CD4-positive, CD25-positive, alpha-beta regulatory T cell (primary cell): ENCODE measurements at regions not wholly inside any gene's neighbourhood (a gene's known extent, or its start where the extent isn't known, plus 50 kb on each side); places are given as distances from the start of the nearest gene placed in this dataset.

Experiments used
- ATAC-seq, 2 donors: fragments of 150-1000 bp; cut with Tn5 transposase; one replicate each; pipeline ENCODE4 v1.10.0; 2021; ENCODE audit warnings: low read depth in 2 of 2, moderate number of reproducible peaks in 2 of 2, moderate library complexity in 1 of 2
- DNase-seq, 3 donors: peaks; one replicate each; pipeline versions ENCODE4 v3.0.0 to v3.0.0-alpha.2; 2012 to 2022; ENCODE audit warnings: mixed read lengths in 1 of 3
- H3K27ac ChIP-seq: one replicate; pipeline ENCODE4 v1.7.0; 2013; ENCODE audit warnings: mild to moderate bottlenecking, low read length; ENCODE audit not compliant: insufficient read depth, poor library complexity, severe bottlenecking
- H3K27me3 ChIP-seq: one replicate; pipeline ENCODE4 v1.7.0; 2013; ENCODE audit warnings: low read length; ENCODE audit not compliant: control insufficient read depth, insufficient read depth
- H3K36me3 ChIP-seq: one replicate; pipeline ENCODE4 v1.7.0; 2013; ENCODE audit warnings: mild to moderate bottlenecking, low read length, moderate library complexity; ENCODE audit not compliant: control insufficient read depth, insufficient read depth
- H3K4me1 ChIP-seq: 2 replicates; pipeline ENCODE4 v1.7.0; 2013; ENCODE audit warnings: mild to moderate bottlenecking, low read length; ENCODE audit not compliant: insufficient read depth, control insufficient read depth, poor library complexity, severe bottlenecking
- H3K4me3 ChIP-seq: one replicate; pipeline ENCODE4 v1.7.0; 2013; ENCODE audit warnings: low read depth, mild to moderate bottlenecking, low read length, moderate library complexity
- H3K9me3 ChIP-seq, 2 experiments: 1 replicate in 1 of 2; 2 replicates in 1 of 2; pipeline ENCODE4 v1.7.0; 2013; ENCODE audit warnings: low read length in 2 of 2, mild to moderate bottlenecking in 1 of 2, moderate library complexity in 1 of 2; ENCODE audit not compliant: control insufficient read depth in 2 of 2
- H3K27ac Mint-ChIP-seq, 3 donors: one replicate each; pipeline ENCODE4 v1.8.0; 2020 to 2022; ENCODE audit warnings: mild to moderate bottlenecking in 3 of 3, mixed read lengths in 3 of 3, moderate library complexity in 2 of 3
- H3K27me3 Mint-ChIP-seq: one replicate; pipeline ENCODE4 v1.8.0; 2022; ENCODE audit warnings: mild to moderate bottlenecking, mixed read lengths
- H3K36me3 Mint-ChIP-seq: one replicate; pipeline ENCODE4 v1.8.0; 2020; ENCODE audit warnings: mixed read lengths
- H3K4me1 Mint-ChIP-seq, 4 donors: one replicate each; pipeline ENCODE4 v1.8.0; 2020 to 2022; ENCODE audit warnings: mixed read lengths in 4 of 4, mild to moderate bottlenecking in 1 of 4
- H3K4me3 Mint-ChIP-seq, 4 donors: one replicate each; pipeline ENCODE4 v1.8.0; 2020 to 2022; ENCODE audit warnings: mild to moderate bottlenecking in 4 of 4, mixed read lengths in 4 of 4, moderate library complexity in 3 of 4
- H3K9me3 Mint-ChIP-seq, 7 donors: one replicate each; pipeline ENCODE4 v1.8.0; 2020 to 2022; ENCODE audit warnings: mixed read lengths in 7 of 7, mild to moderate bottlenecking in 3 of 7, moderate library complexity in 2 of 7

DNA sequence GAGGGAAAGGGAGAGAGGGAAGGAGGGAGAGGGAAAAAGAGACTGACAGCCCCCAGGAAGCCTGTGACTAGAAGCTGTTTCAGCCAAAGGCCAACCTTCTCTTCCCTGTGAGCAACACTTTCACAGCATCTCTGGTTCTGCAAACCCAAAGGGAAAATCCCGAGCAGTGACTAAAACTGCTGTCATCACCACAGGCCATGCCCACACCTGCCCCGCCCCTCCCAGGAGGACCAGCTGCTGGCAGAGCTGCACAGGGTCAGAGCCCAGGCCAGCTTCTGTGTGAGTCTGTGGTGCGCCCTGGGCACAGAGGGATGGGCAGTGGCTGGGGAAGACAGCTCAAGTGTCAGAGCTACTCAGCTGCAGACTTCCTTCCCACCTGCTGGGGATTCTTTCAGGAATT is 64.9 kb upstream of the OTOS start:
- Mint-ChIP-seq H3K9me3 (peaks cover 0 to 4% (median 0%) of the 10 kb centered on the region in 7 donors), H3K4me3 (no peak overlapping the region)
- ATAC-seq = peak in 1 of 2 donors; percentile 12

GRCh38 chr2:240205772-240206171 is 65.3 kb upstream of the OTOS start:
- Histone ChIP-seq H3K27me3 (no peaks in the 10 kb centered on the region), H3K4me1 (no peaks in the 10 kb centered on the region), H3K4me3 (no peak overlapping the region), H3K9me3 (no peaks in the 10 kb centered on the region), H3K36me3 (no peaks in the 10 kb centered on the region), H3K27ac (no peak overlapping the region)
- DNase-seq (no peak), ATAC-seq (no peak)
- peaks cover 19% of the 10 kb centered on the region for H3K27me3 Mint-ChIP-seq
- H3K36me3 Mint-ChIP-seq = no peaks in the 10 kb centered on the region
- H3K4me1 Mint-ChIP-seq = no peaks in the 10 kb centered on the region
- peaks cover 0 to 4% (median 0%) of the 10 kb centered on the region in 7 donors for H3K9me3 Mint-ChIP-seq
- H3K27ac Mint-ChIP-seq = no peak overlapping the region
- no peak overlapping the region for H3K4me3 Mint-ChIP-seq

More for the DNA sequence above, 64.9 kb upstream of the OTOS start:
- Histone ChIP-seq H3K36me3 (no peaks in the 10 kb centered on the region), H3K27me3 (no peaks in the 10 kb centered on the region), H3K4me3 (no peak overlapping the region), H3K4me1 (no peaks in the 10 kb centered on the region), H3K27ac (no peak overlapping the region), H3K9me3 (no peaks in the 10 kb centered on the region)
- H3K27ac Mint-ChIP-seq = no peak overlapping the region
- DNase-seq = no peak
- H3K36me3 Mint-ChIP-seq = no peaks in the 10 kb centered on the region
- no peaks in the 10 kb centered on the region for H3K4me1 Mint-ChIP-seq
- peaks cover 15% of the 10 kb centered on the region for H3K27me3 Mint-ChIP-seq

DNA sequence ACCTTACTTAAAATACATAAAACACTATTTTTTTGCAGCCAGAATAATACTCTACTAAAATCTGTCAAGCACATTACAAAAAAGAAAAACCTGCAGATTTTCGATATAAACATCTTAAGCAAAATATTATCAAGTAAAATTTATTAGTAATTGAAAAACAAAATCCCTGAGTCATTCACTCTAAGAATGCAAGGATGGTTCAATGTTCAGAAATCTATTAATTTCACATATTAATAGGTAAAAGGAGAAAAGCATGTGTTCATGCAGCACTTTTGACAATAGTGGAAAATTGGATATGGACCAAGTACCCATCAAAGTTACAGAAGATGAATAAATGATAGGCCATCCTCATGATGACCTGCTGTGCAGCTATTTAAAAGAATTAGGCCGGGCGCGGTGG is 66.2 kb upstream of the OTOS start:
- DNase-seq = no peak
- Mint-ChIP-seq H3K9me3 (peaks cover 0 to 4% (median 0%) of the 10 kb centered on the region in 7 donors), H3K4me1 (no peaks in the 10 kb centered on the region), H3K36me3 (no peaks in the 10 kb centered on the region), H3K4me3 (no peak overlapping the region), H3K27ac (no peak overlapping the region), H3K27me3 (peaks cover 19% of the 10 kb centered on the region)
- no peaks in the 10 kb centered on the region for H3K4me1 ChIP-seq
- H3K27ac ChIP-seq = no peak overlapping the region
- no peaks in the 10 kb centered on the region for H3K36me3 ChIP-seq
- no peaks in the 10 kb centered on the region for H3K27me3 ChIP-seq
- H3K9me3 ChIP-seq = no peaks in the 10 kb centered on the region
- H3K4me3 ChIP-seq = no peak overlapping the region
- no peak for ATAC-seq

DNA sequence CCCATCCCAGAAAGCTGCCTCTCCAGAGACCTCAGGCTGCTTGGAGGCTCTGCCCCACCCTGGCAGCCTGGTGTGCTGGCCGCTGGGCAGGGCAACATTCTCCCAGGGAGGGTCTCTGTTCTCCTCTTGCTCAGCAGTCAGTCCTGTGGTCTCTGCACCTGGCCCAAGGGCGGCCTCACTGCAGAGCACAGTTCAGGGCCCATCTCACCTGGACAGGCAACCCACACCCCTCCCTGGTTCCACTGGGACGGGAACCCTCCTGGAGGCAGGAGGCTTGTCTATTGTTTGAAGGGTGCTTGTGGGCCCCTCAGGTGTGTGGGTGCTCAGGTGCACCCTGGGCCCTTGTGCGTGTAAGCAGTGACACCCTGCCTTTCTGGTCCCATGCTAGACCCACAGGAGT is 67.2 kb upstream of the OTOS start:
- no peak for ATAC-seq

GRCh38 chr2:240208096-240208495 is 67.6 kb upstream of the OTOS start:
- DNase-seq (no peak), ATAC-seq (no peak)
- H3K9me3 Mint-ChIP-seq = peaks cover 0 to 4% (median 0%) of the 10 kb centered on the region in 7 donors
- no peaks in the 10 kb centered on the region for H3K4me1 Mint-ChIP-seq
- H3K4me1 ChIP-seq = no peaks in the 10 kb centered on the region
- H3K4me3 ChIP-seq = no peak overlapping the region
- H3K27ac ChIP-seq = no peak overlapping the region
- H3K27ac Mint-ChIP-seq = no peak overlapping the region
- no peaks in the 10 kb centered on the region for H3K9me3 ChIP-seq
- H3K36me3 Mint-ChIP-seq = no peaks in the 10 kb centered on the region
- H3K4me3 Mint-ChIP-seq = no peak overlapping the region
- H3K36me3 ChIP-seq = no peaks in the 10 kb centered on the region
- H3K27me3 ChIP-seq = no peaks in the 10 kb centered on the region
- peaks cover 18% of the 10 kb centered on the region for H3K27me3 Mint-ChIP-seq

More for the DNA sequence above, 67.2 kb upstream of the OTOS start:
- peaks cover 0 to 4% (median 0%) of the 10 kb centered on the region in 7 donors for H3K9me3 Mint-ChIP-seq
- DNase-seq = no peak
- H3K4me3 Mint-ChIP-seq = no peak overlapping the region
- no peaks in the 10 kb centered on the region for H3K36me3 Mint-ChIP-seq
- Histone ChIP-seq H3K4me3 (no peak overlapping the region), H3K4me1 (no peaks in the 10 kb centered on the region), H3K36me3 (no peaks in the 10 kb centered on the region), H3K27me3 (no peaks in the 10 kb centered on the region), H3K9me3 (no peaks in the 10 kb centered on the region), H3K27ac (no peak overlapping the region)
- H3K4me1 Mint-ChIP-seq = no peaks in the 10 kb centered on the region
- H3K27ac Mint-ChIP-seq = no peak overlapping the region
- H3K27me3 Mint-ChIP-seq = peaks cover 16% of the 10 kb centered on the region

- Histone ChIP-seq H3K4me1 (no peaks in the 10 kb centered on the region), H3K27ac (no peak overlapping the region), H3K9me3 (no peaks in the 10 kb centered on the region), H3K27me3 (no peaks in the 10 kb centered on the region), H3K4me3 (no peak overlapping the region), H3K36me3 (no peaks in the 10 kb centered on the region)
- Mint-ChIP-seq H3K4me1 (no peaks in the 10 kb centered on the region), H3K27me3 (peaks cover 12% of the 10 kb centered on the region), H3K4me3 (no peak overlapping the region), H3K27ac (no peak overlapping the region), H3K36me3 (no peaks in the 10 kb centered on the region), H3K9me3 (peaks cover 0 to 4% (median 0%) of the 10 kb centered on the region in 7 donors)
- ATAC-seq (no peak), DNase-seq (no peak)
These were observed 68.3 kb upstream of the OTOS start for GRCh38 chr2:240208631-240209211.

GRCh38 chr2:240209493-240209892 is 69.0 kb upstream of the OTOS start:
- peaks cover 0 to 4% (median 0%) of the 10 kb centered on the region in 7 donors for H3K9me3 Mint-ChIP-seq
- peaks cover 12% of the 10 kb centered on the region for H3K27me3 Mint-ChIP-seq
- no peaks in the 10 kb centered on the region for H3K27me3 ChIP-seq
- no peaks in the 10 kb centered on the region for H3K4me1 Mint-ChIP-seq
- ATAC-seq (no peak), DNase-seq (no peak)
- no peaks in the 10 kb centered on the region for H3K36me3 Mint-ChIP-seq
- no peaks in the 10 kb centered on the region for H3K36me3 ChIP-seq
- H3K4me1 ChIP-seq = no peaks in the 10 kb centered on the region
- no peak overlapping the region for H3K27ac ChIP-seq
- no peak overlapping the region for H3K4me3 Mint-ChIP-seq
- H3K4me3 ChIP-seq = no peak overlapping the region
- no peaks in the 10 kb centered on the region for H3K9me3 ChIP-seq
- H3K27ac Mint-ChIP-seq = no peak overlapping the region

GRCh38 chr2:240210198-240210965 is 69.9 kb upstream of the OTOS start:
- no peaks in the 10 kb centered on the region for H3K4me1 Mint-ChIP-seq
- Histone ChIP-seq H3K4me3 (no peak overlapping the region), H3K9me3 (no peaks in the 10 kb centered on the region), H3K4me1 (no peaks in the 10 kb centered on the region), H3K27me3 (no peaks in the 10 kb centered on the region), H3K27ac (no peak overlapping the region), H3K36me3 (no peaks in the 10 kb centered on the region)
- no peak overlapping the region for H3K27ac Mint-ChIP-seq
- no peak overlapping the region for H3K4me3 Mint-ChIP-seq
- DNase-seq (no peak), ATAC-seq (no peak)
- peaks cover 0 to 4% (median 0%) of the 10 kb centered on the region in 7 donors for H3K9me3 Mint-ChIP-seq
- no peaks in the 10 kb centered on the region for H3K36me3 Mint-ChIP-seq
- H3K27me3 Mint-ChIP-seq = peaks cover 12% of the 10 kb centered on the region
